OCI-LY7 (cell line): ENCODE measurements at regions not wholly inside any gene's neighbourhood (a gene's known extent, or its start where the extent isn't known, plus 50 kb on each side); places are given as distances from the start of the nearest gene placed in this dataset.

ENCODE experiments used
- EZH2phosphoT487 ChIP-seq: fragments of 200-600 bp; sonication (generic); IDR thresholded peaks from 2 replicates; pipeline ENCODE4 v1.6.1; 2018; ENCODE audit warnings: low read depth, borderline replicate concordance, mild to moderate bottlenecking, mixed run types, antibody characterized with exemption, low read length, moderate library complexity, mixed read lengths
- TF ChIP-seq, protein P1 (sequence below): fragments of 200-600 bp; sonication (generic); conservative IDR thresholded peaks from 2 replicates; pipeline ENCODE4 v1.5.1; 2014; ENCODE audit warnings: mild to moderate bottlenecking, antibody characterized with exemption, low read length, moderate library complexity, mixed read lengths

DNA sequence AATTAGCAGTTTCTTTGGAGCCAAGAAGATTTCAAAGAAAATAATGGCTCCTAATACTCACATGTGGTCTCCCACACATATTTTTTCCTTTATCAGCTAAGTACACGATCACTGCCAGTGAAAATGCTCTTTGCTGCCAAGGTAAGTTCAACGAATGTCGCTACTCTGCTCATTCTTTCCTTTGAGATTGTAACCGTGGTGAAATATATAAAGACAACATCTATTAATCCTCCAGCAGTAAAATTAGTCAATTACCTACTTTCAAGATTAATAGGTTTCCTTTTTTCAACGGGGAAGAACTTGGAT lies 672.2 kb downstream of the GATA3 start:
- TF ChIP-seq, protein P1, sequence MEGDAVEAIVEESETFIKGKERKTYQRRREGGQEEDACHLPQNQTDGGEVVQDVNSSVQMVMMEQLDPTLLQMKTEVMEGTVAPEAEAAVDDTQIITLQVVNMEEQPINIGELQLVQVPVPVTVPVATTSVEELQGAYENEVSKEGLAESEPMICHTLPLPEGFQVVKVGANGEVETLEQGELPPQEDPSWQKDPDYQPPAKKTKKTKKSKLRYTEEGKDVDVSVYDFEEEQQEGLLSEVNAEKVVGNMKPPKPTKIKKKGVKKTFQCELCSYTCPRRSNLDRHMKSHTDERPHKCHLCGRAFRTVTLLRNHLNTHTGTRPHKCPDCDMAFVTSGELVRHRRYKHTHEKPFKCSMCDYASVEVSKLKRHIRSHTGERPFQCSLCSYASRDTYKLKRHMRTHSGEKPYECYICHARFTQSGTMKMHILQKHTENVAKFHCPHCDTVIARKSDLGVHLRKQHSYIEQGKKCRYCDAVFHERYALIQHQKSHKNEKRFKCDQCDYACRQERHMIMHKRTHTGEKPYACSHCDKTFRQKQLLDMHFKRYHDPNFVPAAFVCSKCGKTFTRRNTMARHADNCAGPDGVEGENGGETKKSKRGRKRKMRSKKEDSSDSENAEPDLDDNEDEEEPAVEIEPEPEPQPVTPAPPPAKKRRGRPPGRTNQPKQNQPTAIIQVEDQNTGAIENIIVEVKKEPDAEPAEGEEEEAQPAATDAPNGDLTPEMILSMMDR: no peak
- no peak for TF ChIP-seq EZH2phosphoT487
